GM12891 (cell line): ENCODE measurements at regions not wholly inside any gene's neighbourhood (a gene's known extent, or its start where the extent isn't known, plus 50 kb on each side); places are given as distances from the start of the nearest gene placed in this dataset.

ENCODE experiments used
- PAX5 ChIP-seq: IDR thresholded peaks from 2 replicates; pipeline ENCODE4 v1.6.1; 2011; ENCODE audit warnings: low read length, moderate library complexity, mild to moderate bottlenecking; ENCODE audit not compliant: insufficient read depth, severe bottlenecking
- POLR2A ChIP-seq: IDR thresholded peaks from 2 replicates; pipeline ENCODE4 v1.6.1; 2011; ENCODE audit warnings: low read depth, low read length, control low read depth
- POLR2AphosphoS5 ChIP-seq: IDR thresholded peaks from 2 replicates; pipeline ENCODE4 v1.6.1; 2011; ENCODE audit warnings: low read depth, low read length, control low read depth
- SPI1 ChIP-seq: IDR thresholded peaks from 2 replicates; pipeline ENCODE4 v1.6.1; 2011; ENCODE audit warnings: low read depth, low read length, control low read depth
- TAF1 ChIP-seq: IDR thresholded peaks from 2 replicates; pipeline ENCODE4 v1.6.1; 2011; ENCODE audit warnings: low read depth, low read length, control low read depth

GRCh38 chr3:1823867-1824266 is 274.8 kb upstream of the CNTN4 start:
- TF ChIP-seq POLR2A (no peak), POLR2AphosphoS5 (no peak), TAF1 (no peak), SPI1 (no peak), PAX5 (no peak)
